Spleen (tissue), 11 donors: ENCODE measurements at regions not wholly inside any gene's neighbourhood (a gene's known extent, or its start where the extent isn't known, plus 50 kb on each side); places are given as distances from the start of the nearest gene placed in this dataset.
"Not testable (repeated sequence)": the region's sequence is repeated elsewhere in the genome, so short reads cannot be mapped to it uniquely, and the experiment has no call there.

Experiments
- DNase-seq: peaks from one replicate; pipeline ENCODE4 v3.0.0-alpha.2; 2020
- H3K27ac ChIP-seq, 8 donors: fragments of 200-600 bp; sonication (generic) in 7 of 8; 1 replicate in 4 of 8; 2 replicates in 4 of 8; pipeline versions ENCODE4 v1.5.0 to v1.8.0; 2016 to 2021; ENCODE audit warnings: inconsistent platforms in 4 of 8, mild to moderate bottlenecking in 4 of 8, moderate library complexity in 1 of 8
- H3K27me3 ChIP-seq, 7 donors: fragments of 200-600 bp; sonication (generic) in 6 of 7; replicated peaks in 1 of 7; 1 replicate in 4 of 7; 2 replicates in 3 of 7; pipeline versions ENCODE4 v1.5.0 to v1.8.0; 2016 to 2021; ENCODE audit warnings: inconsistent platforms in 3 of 7, mild to moderate bottlenecking in 1 of 7
- H3K36me3 ChIP-seq, 6 donors: fragments of 200-600 bp; sonication (generic) in 5 of 6; 1 replicate in 4 of 6; 2 replicates in 2 of 6; pipeline versions ENCODE4 v1.5.0 to v1.8.0; 2016 to 2021; ENCODE audit warnings: inconsistent platforms in 2 of 6
- H3K4me1 ChIP-seq, 6 donors: fragments of 200-600 bp; sonication (generic) in 5 of 6; 1 replicate in 3 of 6; 2 replicates in 3 of 6; pipeline versions ENCODE4 v1.5.0 to v1.8.0; 2016 to 2021; ENCODE audit warnings: inconsistent platforms in 3 of 6
- H3K4me3 ChIP-seq, 8 donors: fragments of 200-600 bp; sonication (generic) in 7 of 8; 1 replicate in 4 of 8; 2 replicates in 4 of 8; pipeline versions ENCODE4 v1.5.0 to v1.8.0; 2016 to 2021; ENCODE audit warnings: inconsistent platforms in 4 of 8, mild to moderate bottlenecking in 4 of 8, moderate library complexity in 2 of 8
- H3K9me3 ChIP-seq, 8 donors: fragments of 200-600 bp; sonication (generic) in 7 of 8; 1 replicate in 4 of 8; 2 replicates in 4 of 8; pipeline versions ENCODE4 v1.5.0 to v1.8.0; 2016 to 2021; ENCODE audit warnings: inconsistent platforms in 4 of 8
- POLR2A ChIP-seq, 3 donors: fragments of 450-650 bp; IDR thresholded peaks; one replicate each; pipeline ENCODE4 v1.5.1; 2017; ENCODE audit warnings: antibody characterized with exemption in 3 of 3, mild to moderate bottlenecking in 1 of 3
- POLR2AphosphoS5 ChIP-seq, 3 donors: sonication (generic); formaldehyde crosslinking; IDR thresholded peaks; one replicate each; pipeline ENCODE4 v1.5.1; 2017; ENCODE audit warnings: antibody characterized with exemption in 3 of 3
- WGBS, 5 donors: extraction: QIAGEN DNeasy Blood & Tissue Kit in 3 of 5; methylation state at CpG; one replicate each; pipeline versions ENCODE4 v1.1.5 to v1.1.7; 2013 to 2018; 5-methylcytosine and 5-hydroxymethylcytosine counted together
- intact Hi-C: fragments of 100-400 bp; cut with DNase I; formaldehyde crosslinking; loops from one replicate; pipeline ENCODE4 v1.15.0; 2023; ENCODE audit warnings: low total_unique reads
- TF ChIP-seq, protein P1 (sequence below), 11 experiments: fragments of 200-600 bp in 7 of 11; fragments of 450-650 bp in 4 of 11; sonication (generic) in 4 of 11; IDR thresholded peaks in 8 of 11; conservative IDR thresholded peaks in 3 of 11; 1 replicate in 7 of 11; 2 replicates in 4 of 11; pipeline versions ENCODE4 v1.4.0 to v1.8.0; 2016 to 2021; ENCODE audit warnings: antibody characterized with exemption in 11 of 11, inconsistent platforms in 4 of 11, mild to moderate bottlenecking in 1 of 11
- donor health status: healthy with polysubstance abuse.
- donor health status: DM: no; HTN: no; CAD: no; lungs with moderate emphysema.
- donor health status: DM: no; HTN: no; CAD: no.
- donor health status: Bipolar disorder and iron deficiency.
- donor health status: healthy.
- donor health status: DM: no; HTN: no; CAD: no.
- donor health status: DM: yes; HTN: yes; CAD: no.

DNA sequence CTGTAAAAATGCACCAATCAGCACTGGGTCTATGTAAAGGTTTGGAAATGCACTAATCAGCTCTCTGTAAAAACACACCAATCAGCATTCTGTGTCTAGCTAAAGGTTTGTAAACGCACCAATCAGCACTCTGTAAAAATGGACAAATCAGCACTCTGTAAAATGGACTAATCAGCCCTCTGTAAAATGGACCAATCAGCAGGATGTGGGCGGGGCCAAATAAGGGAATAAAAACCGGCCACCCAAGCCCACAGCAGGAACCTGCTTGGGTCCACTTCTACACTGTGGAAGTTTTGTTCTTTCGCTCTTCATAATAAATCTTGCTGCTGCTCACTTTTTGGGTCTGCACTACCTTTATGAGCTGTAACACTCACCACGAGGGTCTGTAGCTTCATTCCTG, 101.0 kb downstream of the SMC2 start:
- H3K4me1 ChIP-seq, H3K9me3 ChIP-seq, intact Hi-C loops, H3K4me3 ChIP-seq, H3K27me3 ChIP-seq, H3K36me3 ChIP-seq, H3K27ac ChIP-seq, DNase-seq: not testable (repeated sequence)
- WGBS, 5 donors = 85 to 89% (median 85%) methylated on average over 5 of the region's 5 CpGs

DNA sequence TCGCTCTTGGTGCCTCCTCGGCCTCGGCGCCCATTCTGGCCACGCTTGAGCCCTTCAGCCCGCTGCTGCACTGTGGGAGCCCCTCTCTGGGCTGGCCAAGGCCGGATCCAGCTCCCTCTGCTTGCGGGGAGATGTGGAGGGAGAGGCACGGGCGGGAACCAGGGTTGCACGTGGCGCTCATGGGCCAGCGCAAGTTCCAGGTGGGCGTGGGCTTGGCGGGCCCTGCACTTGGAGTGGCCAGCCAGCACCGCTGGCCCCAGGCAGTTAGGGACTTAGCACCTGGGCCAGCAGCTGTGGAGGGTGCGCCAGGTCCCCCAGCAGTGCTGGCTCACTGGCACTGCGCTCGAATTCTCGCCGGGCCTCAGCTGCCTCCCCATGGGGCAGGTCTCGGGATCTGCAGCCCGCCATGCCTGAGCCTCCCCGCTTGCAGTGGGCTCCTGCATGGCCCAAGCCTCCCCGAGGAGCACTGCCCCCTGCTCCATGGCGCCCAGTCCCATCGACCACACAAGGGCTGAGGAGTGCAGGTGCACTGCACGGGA, 106.4 kb downstream of the SMC2 start:
- intact Hi-C loops = no loop called here
- TF ChIP-seq POLR2A (IDR thresholded peaks at IDR 0.05) = no peak
- TF ChIP-seq, protein P1, sequence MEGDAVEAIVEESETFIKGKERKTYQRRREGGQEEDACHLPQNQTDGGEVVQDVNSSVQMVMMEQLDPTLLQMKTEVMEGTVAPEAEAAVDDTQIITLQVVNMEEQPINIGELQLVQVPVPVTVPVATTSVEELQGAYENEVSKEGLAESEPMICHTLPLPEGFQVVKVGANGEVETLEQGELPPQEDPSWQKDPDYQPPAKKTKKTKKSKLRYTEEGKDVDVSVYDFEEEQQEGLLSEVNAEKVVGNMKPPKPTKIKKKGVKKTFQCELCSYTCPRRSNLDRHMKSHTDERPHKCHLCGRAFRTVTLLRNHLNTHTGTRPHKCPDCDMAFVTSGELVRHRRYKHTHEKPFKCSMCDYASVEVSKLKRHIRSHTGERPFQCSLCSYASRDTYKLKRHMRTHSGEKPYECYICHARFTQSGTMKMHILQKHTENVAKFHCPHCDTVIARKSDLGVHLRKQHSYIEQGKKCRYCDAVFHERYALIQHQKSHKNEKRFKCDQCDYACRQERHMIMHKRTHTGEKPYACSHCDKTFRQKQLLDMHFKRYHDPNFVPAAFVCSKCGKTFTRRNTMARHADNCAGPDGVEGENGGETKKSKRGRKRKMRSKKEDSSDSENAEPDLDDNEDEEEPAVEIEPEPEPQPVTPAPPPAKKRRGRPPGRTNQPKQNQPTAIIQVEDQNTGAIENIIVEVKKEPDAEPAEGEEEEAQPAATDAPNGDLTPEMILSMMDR (IDR thresholded peaks at IDR 0.05 in 8 of 11, conservative IDR thresholded peaks at IDR 0.05 in 3 of 11) = no peak
- TF ChIP-seq POLR2AphosphoS5 (IDR thresholded peaks at IDR 0.05) = no peak
- Histone ChIP-seq H3K27ac (no peak overlapping the region), H3K4me3 (no peak overlapping the region), H3K4me1 (no peaks in the 10 kb centered on the region), H3K9me3 (peaks cover 0 to 10% (median 0%) of the 10 kb centered on the region in 8 donors), H3K27me3 (no peaks in the 10 kb centered on the region), H3K36me3 (no peaks in the 10 kb centered on the region)
- 87 to 93% (median 88%) methylated on average over 15 to 28 of the region's 28 CpGs for WGBS, 5 donors
- DNase-seq = peak; percentile 67

DNA sequence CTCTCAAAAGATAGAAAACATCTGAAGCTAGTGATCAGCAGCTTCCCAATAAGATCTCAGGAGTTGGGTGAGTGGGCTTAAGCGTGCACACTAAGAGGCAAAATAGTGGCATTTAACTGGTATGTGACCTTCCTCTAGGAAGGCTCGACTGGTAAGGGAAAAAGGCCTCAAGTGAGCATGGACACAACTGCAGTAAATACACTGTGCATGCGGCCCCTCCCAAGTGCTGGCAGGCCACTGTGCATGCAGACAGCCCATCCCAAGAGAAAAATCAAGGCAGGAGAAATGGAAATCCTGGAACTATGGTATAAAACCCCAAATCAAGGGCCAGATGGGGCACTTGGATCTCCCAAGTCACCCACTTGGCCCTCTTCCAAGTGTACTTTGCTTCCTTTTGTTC, 112.7 kb downstream of the SMC2 start:
- H3K4me3 ChIP-seq = no peak overlapping the region
- H3K27me3 ChIP-seq = no peaks in the 10 kb centered on the region
- no peaks in the 10 kb centered on the region for H3K9me3 ChIP-seq
- no peak for TF ChIP-seq POLR2AphosphoS5 (IDR thresholded peaks at IDR 0.05)
- TF ChIP-seq, protein P1 (IDR thresholded peaks at IDR 0.05 in 8 of 11, conservative IDR thresholded peaks at IDR 0.05 in 3 of 11) = no peak
- no peak for TF ChIP-seq POLR2A (IDR thresholded peaks at IDR 0.05)
- no peaks in the 10 kb centered on the region for H3K36me3 ChIP-seq
- WGBS, 5 donors = 75 to 87% (median 78%) methylated on average over 3 of the region's 3 CpGs
- DNase-seq = no peak
- intact Hi-C loops = no loop called here
- H3K4me1 ChIP-seq = no peaks in the 10 kb centered on the region
- no peak overlapping the region for H3K27ac ChIP-seq

DNA sequence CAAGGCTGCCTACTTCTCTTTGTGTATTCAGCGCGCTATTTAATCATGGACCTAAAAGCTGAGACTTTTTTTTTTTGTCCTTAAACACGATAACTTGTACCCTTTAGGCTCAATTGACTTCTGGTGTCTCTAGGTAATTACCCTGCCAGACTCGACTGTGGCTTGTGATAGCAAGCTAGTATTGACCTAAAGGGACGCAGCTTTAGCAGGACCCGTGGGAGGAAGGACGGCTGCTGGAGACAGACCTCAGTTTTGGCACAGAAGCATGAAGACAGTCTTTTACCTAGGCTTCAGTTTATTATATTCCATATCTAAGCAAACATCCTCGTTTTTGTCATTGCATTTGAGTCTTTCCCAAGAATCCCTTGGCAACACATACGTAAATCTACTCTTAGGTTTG, 115.3 kb downstream of the SMC2 start:
- H3K4me3 ChIP-seq = no peak overlapping the region
- no peak overlapping the region for H3K27ac ChIP-seq
- H3K9me3 ChIP-seq = peaks cover 0 to 11% (median 3%) of the 10 kb centered on the region in 8 donors
- H3K4me1 ChIP-seq = no peaks in the 10 kb centered on the region
- intact Hi-C loops = no loop called here
- no peaks in the 10 kb centered on the region for H3K36me3 ChIP-seq
- no peaks in the 10 kb centered on the region for H3K27me3 ChIP-seq
- 78 to 89% (median 82%) methylated on average over 9 of the region's 9 CpGs for WGBS, 5 donors
- no peak for DNase-seq
- no peak for TF ChIP-seq POLR2A (IDR thresholded peaks at IDR 0.05)
- no peak for TF ChIP-seq POLR2AphosphoS5 (IDR thresholded peaks at IDR 0.05)
- TF ChIP-seq, protein P1 (IDR thresholded peaks at IDR 0.05 in 8 of 11, conservative IDR thresholded peaks at IDR 0.05 in 3 of 11) = no peak

DNA sequence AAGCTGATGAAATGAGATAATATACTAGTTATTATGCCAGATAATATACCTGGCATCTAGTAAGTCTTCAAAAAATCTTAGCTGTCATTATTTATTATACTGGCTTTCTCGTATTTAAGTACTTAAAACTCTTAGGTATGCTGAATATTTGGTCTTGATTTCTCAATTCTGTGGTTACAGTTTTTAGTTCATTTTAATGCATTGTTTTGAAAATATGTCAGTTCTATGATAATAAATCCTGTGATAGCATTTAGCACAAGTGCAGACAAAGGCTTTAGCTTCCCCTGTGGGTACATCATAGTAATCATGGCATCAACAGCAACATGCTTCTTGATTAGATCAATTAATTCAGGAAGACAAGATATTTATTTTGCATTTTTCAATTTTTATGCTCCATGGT, 133.0 kb downstream of the SMC2 start:
- no peak for DNase-seq
- intact Hi-C loops = no loop called here
- 77 to 90% (median 85%) methylated on average over 1 of the region's 1 CpG for WGBS, 5 donors
- no peak for TF ChIP-seq POLR2AphosphoS5 (IDR thresholded peaks at IDR 0.05)
- H3K27ac ChIP-seq = no peak overlapping the region
- H3K36me3 ChIP-seq = no peaks in the 10 kb centered on the region
- H3K9me3 ChIP-seq = peaks cover 0 to 6% (median 0%) of the 10 kb centered on the region in 8 donors
- no peaks in the 10 kb centered on the region for H3K27me3 ChIP-seq
- H3K4me3 ChIP-seq = no peak overlapping the region
- no peaks in the 10 kb centered on the region for H3K4me1 ChIP-seq
